H9 (cell line): ENCODE measurements at regions not wholly inside any gene's neighbourhood (a gene's known extent, or its start where the extent isn't known, plus 50 kb on each side); places are given as distances from the start of the nearest gene placed in this dataset.
"Not testable (repeated sequence)": the region's sequence is repeated elsewhere in the genome, so short reads cannot be mapped to it uniquely, and the experiment has no call there.

ENCODE experiments used
- DNase-seq: peaks from one replicate; pipeline ENCODE4 v3.0.0-alpha.2; 2017
- H2AFZ ChIP-seq: one replicate; pipeline ENCODE4 v1.6.1; 2013; ENCODE audit warnings: mild to moderate bottlenecking, low read length, control low read depth, moderate library complexity
- H2AK5ac ChIP-seq: 2 replicates; pipeline ENCODE4 v1.6.1; 2013; ENCODE audit warnings: low read length, control low read depth, mixed read lengths; ENCODE audit not compliant: insufficient read length
- H2BK120ac ChIP-seq: one replicate; pipeline ENCODE4 v1.6.1; 2013; ENCODE audit warnings: low read depth, mild to moderate bottlenecking, low read length, control low read depth, inconsistent platforms; ENCODE audit not compliant: poor library complexity, severe bottlenecking
- H2BK12ac ChIP-seq: 2 replicates; pipeline ENCODE4 v1.6.1; 2013; ENCODE audit warnings: low read length, control low read depth, mixed read lengths, low read depth; ENCODE audit not compliant: insufficient read length
- H2BK15ac ChIP-seq: 2 replicates; pipeline ENCODE4 v1.6.1; 2013; ENCODE audit warnings: low read depth, low read length, control low read depth
- H2BK20ac ChIP-seq: one replicate; pipeline ENCODE4 v1.6.1; 2013; ENCODE audit warnings: low read depth, mild to moderate bottlenecking, low read length, control low read depth, inconsistent platforms; ENCODE audit not compliant: poor library complexity, severe bottlenecking
- H2BK5ac ChIP-seq: 2 replicates; pipeline ENCODE4 v1.6.1; 2013; ENCODE audit warnings: low read length, control low read depth, mixed read lengths; ENCODE audit not compliant: insufficient read length
- H3K14ac ChIP-seq: 2 replicates; pipeline ENCODE4 v1.6.1; 2013; ENCODE audit warnings: low read length, control low read depth; ENCODE audit not compliant: insufficient read depth
- H3K18ac ChIP-seq: 2 replicates; pipeline ENCODE4 v1.6.1; 2013; ENCODE audit warnings: low read depth, mild to moderate bottlenecking, mixed read lengths, low read length, control low read depth; ENCODE audit not compliant: insufficient read length
- H3K23ac ChIP-seq: 2 replicates; pipeline ENCODE4 v1.6.1; 2013; ENCODE audit warnings: low read length, control low read depth, mixed read lengths, low read depth; ENCODE audit not compliant: insufficient read length
- H3K23me2 ChIP-seq: 2 replicates; pipeline ENCODE4 v1.6.1; 2013; ENCODE audit warnings: low read depth, mild to moderate bottlenecking, mixed read lengths, low read length, control low read depth; ENCODE audit not compliant: insufficient read length, poor library complexity, severe bottlenecking
- H3K27ac ChIP-seq: 2 replicates; pipeline ENCODE4 v1.5.1; 2013; ENCODE audit warnings: low read length, control low read depth, mixed read lengths, low read depth; ENCODE audit not compliant: insufficient read length
- H3K27me3 ChIP-seq: 2 replicates; pipeline ENCODE4 v1.6.1; 2013; ENCODE audit warnings: low read length, control low read depth, inconsistent platforms; ENCODE audit not compliant: insufficient read depth
- H3K4ac ChIP-seq: 2 replicates; pipeline ENCODE4 v1.6.1; 2013; ENCODE audit warnings: low read depth, mild to moderate bottlenecking, control low read depth, inconsistent platforms, low read length, moderate library complexity
- H3K4me1 ChIP-seq: 2 replicates; pipeline ENCODE4 v1.6.1; 2013; ENCODE audit warnings: low read length, control low read depth, inconsistent platforms; ENCODE audit not compliant: insufficient read depth
- H3K4me2 ChIP-seq: 2 replicates; pipeline ENCODE4 v1.6.1; 2013; ENCODE audit warnings: low read length, control low read depth, mixed read lengths; ENCODE audit not compliant: insufficient read length, insufficient read depth
- H3K56ac ChIP-seq: 2 replicates; pipeline ENCODE4 v1.6.1; 2013; ENCODE audit warnings: low read depth, mild to moderate bottlenecking, mixed read lengths, low read length, control low read depth; ENCODE audit not compliant: insufficient read length
- H3K79me1 ChIP-seq: 2 replicates; pipeline ENCODE4 v1.6.1; 2013; ENCODE audit warnings: low read depth, mild to moderate bottlenecking, moderate library complexity, low read length, control low read depth, inconsistent platforms; ENCODE audit not compliant: insufficient read depth, poor library complexity, severe bottlenecking
- H3K79me2 ChIP-seq: 2 replicates; pipeline ENCODE4 v1.6.1; 2013; ENCODE audit warnings: low read length, control low read depth, inconsistent platforms; ENCODE audit not compliant: insufficient read depth
- H3K9ac ChIP-seq: 2 replicates; pipeline ENCODE4 v1.6.1; 2013; ENCODE audit warnings: low read length, control low read depth, mixed read lengths; ENCODE audit not compliant: insufficient read length; ENCODE audit errors: extremely low read depth
- H3K9me3 ChIP-seq: one replicate; pipeline ENCODE4 v1.6.1; 2013; ENCODE audit warnings: low read depth, low read length, inconsistent platforms; ENCODE audit not compliant: control insufficient read depth
- H3T11ph ChIP-seq: one replicate; pipeline ENCODE4 v1.6.1; 2013; ENCODE audit warnings: mild to moderate bottlenecking, low read length, control low read depth, inconsistent platforms
- H4K20me1 ChIP-seq: one replicate; pipeline ENCODE4 v1.6.1; 2013; ENCODE audit not compliant: control insufficient read depth, insufficient read length, insufficient read depth
- H4K5ac ChIP-seq: 2 replicates; pipeline ENCODE4 v1.6.1; 2013; ENCODE audit warnings: low read depth, mild to moderate bottlenecking, mixed read lengths, low read length, control low read depth; ENCODE audit not compliant: insufficient read length
- H4K8ac ChIP-seq: replicated peaks from 2 replicates; pipeline ENCODE4 v1.6.1; 2013; ENCODE audit warnings: low read length, control low read depth, mixed read lengths, low read depth; ENCODE audit not compliant: insufficient read length
- H4K91ac ChIP-seq: 2 replicates; pipeline ENCODE4 v1.6.1; 2013; ENCODE audit warnings: low read depth, mild to moderate bottlenecking, moderate library complexity, mixed read lengths, low read length, control low read depth; ENCODE audit not compliant: insufficient read length
- H3K27ac Mint-ChIP-seq, 3 experiments: 2 replicates in 2 of 3; 3 replicates in 1 of 3; pipeline ENCODE4 v1.8.0; 2020 to 2021; ENCODE audit warnings: mixed read lengths in 3 of 3, mild to moderate bottlenecking in 1 of 3, moderate library complexity in 1 of 3
- H3K27me3 Mint-ChIP-seq: 2 replicates; pipeline ENCODE4 v1.8.0; 2021; ENCODE audit warnings: low read depth, mild to moderate bottlenecking, moderate library complexity, mixed read lengths
- H3K36me3 Mint-ChIP-seq, 3 experiments: 2 replicates in 2 of 3; 3 replicates in 1 of 3; pipeline ENCODE4 v1.8.0; 2020 to 2021; ENCODE audit warnings: low read depth in 3 of 3, mixed read lengths in 3 of 3; ENCODE audit not compliant: insufficient read depth in 1 of 3
- H3K4me1 Mint-ChIP-seq, 2 experiments: 2 replicates each; pipeline ENCODE4 v1.8.0; 2020; ENCODE audit warnings: mixed read lengths in 2 of 2
- H3K4me3 Mint-ChIP-seq, 2 experiments: 2 replicates in 1 of 2; 3 replicates in 1 of 2; pipeline ENCODE4 v1.8.0; 2020 to 2021; ENCODE audit warnings: mild to moderate bottlenecking in 2 of 2, mixed read lengths in 2 of 2, moderate library complexity in 1 of 2
- H3K9me3 Mint-ChIP-seq, 2 experiments: 2 replicates in 1 of 2; 3 replicates in 1 of 2; pipeline ENCODE4 v1.8.0; 2020; ENCODE audit warnings: mild to moderate bottlenecking in 2 of 2, mixed read lengths in 2 of 2, moderate library complexity in 1 of 2
- WGBS: extraction: QIAGEN DNeasy Blood & Tissue Kit; methylation state at CpG from one replicate; pipeline ENCODE4 v1.1.7; 2013; ENCODE audit warnings: missing lambda C conversion rate, low lambda C conversion rate, mixed read lengths; ENCODE audit not compliant: insufficient read length; ENCODE audit errors: extremely low coverage; 5-methylcytosine and 5-hydroxymethylcytosine counted together
- TF ChIP-seq, protein P1 (sequence below): fragments of 200-600 bp; sonication (generic); conservative IDR thresholded peaks from 3 replicates; pipeline ENCODE4 v1.8.0; 2021; ENCODE audit warnings: antibody characterized with exemption, mild to moderate bottlenecking

DNA sequence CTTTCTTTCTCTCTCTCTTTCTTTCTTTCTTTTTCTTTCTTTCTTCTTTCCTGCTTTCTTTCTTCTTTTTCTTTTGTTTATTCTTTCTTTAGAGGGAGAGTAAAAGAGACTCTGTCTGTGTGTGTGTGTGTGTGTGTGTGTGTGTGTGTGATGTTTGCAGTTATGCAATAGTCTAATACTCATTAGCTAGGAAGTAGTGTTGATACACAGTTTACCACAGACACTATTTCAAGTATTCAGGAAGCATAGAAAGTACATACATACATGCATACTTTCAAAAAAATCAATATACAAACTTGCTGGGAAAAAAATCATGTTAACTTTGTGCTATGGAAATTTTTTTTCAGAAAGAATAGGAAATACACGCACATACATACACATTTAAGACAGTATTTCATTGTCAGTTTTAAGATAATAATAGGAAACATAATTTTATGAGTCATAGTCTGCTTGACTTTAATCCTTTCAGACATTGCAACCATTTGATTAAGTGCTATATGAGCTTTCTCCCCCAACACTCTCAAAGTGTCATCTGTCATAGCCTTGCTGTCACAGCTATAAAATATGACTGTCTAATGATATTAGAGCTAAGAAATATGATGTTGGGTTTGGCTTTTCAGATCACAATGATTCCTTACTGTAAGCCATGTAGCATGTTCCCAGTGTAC is 74.9 kb upstream of the EPHA3 start:
- Histone ChIP-seq H2BK12ac (no peak overlapping the region), H2AFZ (no peak overlapping the region), H2BK20ac (no peak overlapping the region), H2BK120ac (no peak overlapping the region), H2AK5ac (no peak overlapping the region), H3K56ac (no peak overlapping the region), H4K91ac (no peak overlapping the region), H3K14ac (no peak overlapping the region), H4K5ac (no peak overlapping the region), H3K79me2 (no peaks in the 10 kb centered on the region), H3K27ac (no peak overlapping the region), H2BK5ac (no peak overlapping the region), H3K27me3 (no peaks in the 10 kb centered on the region), H4K20me1 (no peaks in the 10 kb centered on the region), H3K4me2 (no peak overlapping the region), H3K4me1 (no peaks in the 10 kb centered on the region), H2BK15ac (no peak overlapping the region), H3T11ph (no peak overlapping the region), H3K79me1 (no peaks in the 10 kb centered on the region), H3K9ac (no peak overlapping the region), H3K23me2 (no peaks in the 10 kb centered on the region), H3K9me3 (no peaks in the 10 kb centered on the region), H4K8ac (no peak overlapping the region), H3K18ac (no peak overlapping the region), H3K23ac (no peak overlapping the region), H3K4ac (no peak overlapping the region)
- Mint-ChIP-seq H3K4me3 (no peak overlapping the region), H3K27me3 (no peaks in the 10 kb centered on the region), H3K27ac (no peak overlapping the region), H3K9me3 (peaks cover 10 to 18% of the 10 kb centered on the region in 2 experiments), H3K36me3 (peaks cover 4 to 16% (median 8%) of the 10 kb centered on the region in 3 experiments; a peak in 5 of 7 replicates), H3K4me1 (no peaks in the 10 kb centered on the region)
- WGBS: no CpG with 5 or more reads among the region's 1 CpG
- no peak for DNase-seq
- TF ChIP-seq, protein P1, sequence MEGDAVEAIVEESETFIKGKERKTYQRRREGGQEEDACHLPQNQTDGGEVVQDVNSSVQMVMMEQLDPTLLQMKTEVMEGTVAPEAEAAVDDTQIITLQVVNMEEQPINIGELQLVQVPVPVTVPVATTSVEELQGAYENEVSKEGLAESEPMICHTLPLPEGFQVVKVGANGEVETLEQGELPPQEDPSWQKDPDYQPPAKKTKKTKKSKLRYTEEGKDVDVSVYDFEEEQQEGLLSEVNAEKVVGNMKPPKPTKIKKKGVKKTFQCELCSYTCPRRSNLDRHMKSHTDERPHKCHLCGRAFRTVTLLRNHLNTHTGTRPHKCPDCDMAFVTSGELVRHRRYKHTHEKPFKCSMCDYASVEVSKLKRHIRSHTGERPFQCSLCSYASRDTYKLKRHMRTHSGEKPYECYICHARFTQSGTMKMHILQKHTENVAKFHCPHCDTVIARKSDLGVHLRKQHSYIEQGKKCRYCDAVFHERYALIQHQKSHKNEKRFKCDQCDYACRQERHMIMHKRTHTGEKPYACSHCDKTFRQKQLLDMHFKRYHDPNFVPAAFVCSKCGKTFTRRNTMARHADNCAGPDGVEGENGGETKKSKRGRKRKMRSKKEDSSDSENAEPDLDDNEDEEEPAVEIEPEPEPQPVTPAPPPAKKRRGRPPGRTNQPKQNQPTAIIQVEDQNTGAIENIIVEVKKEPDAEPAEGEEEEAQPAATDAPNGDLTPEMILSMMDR: no peak

DNA sequence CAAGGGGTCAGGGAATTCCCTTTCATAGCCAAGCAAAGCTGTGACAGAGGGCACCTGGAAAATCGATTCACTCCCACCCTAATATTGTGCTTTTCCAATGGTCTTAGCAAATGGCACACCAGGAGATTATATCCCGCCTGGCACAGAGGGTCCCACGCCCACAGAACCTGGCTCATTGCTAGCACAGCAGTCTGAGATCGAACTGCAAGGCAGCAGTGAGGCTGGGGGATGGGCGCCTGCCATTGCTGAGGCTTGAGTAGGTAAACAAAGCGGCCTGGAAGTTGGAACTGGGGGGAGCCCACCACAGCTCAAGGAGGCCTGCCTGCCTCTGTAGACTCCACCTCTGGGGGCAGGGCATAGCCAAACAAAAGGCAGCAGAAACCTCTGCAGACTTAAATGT is 72.7 kb upstream of the EPHA3 start:
- H3K9me3 Mint-ChIP-seq: peaks cover 10 to 18% of the 10 kb centered on the region in 2 experiments
- not testable (repeated sequence) for H3K27ac Mint-ChIP-seq, H3K4ac ChIP-seq, H3K23me2 ChIP-seq, H3K27me3 Mint-ChIP-seq, H3K79me1 ChIP-seq, DNase-seq, H3K79me2 ChIP-seq, H3K4me2 ChIP-seq, H3K27ac ChIP-seq, H3K18ac ChIP-seq, H4K91ac ChIP-seq, H2AFZ ChIP-seq, H2BK120ac ChIP-seq, H4K8ac ChIP-seq, H3T11ph ChIP-seq, H3K4me1 Mint-ChIP-seq, H3K14ac ChIP-seq, H3K9ac ChIP-seq, H3K4me1 ChIP-seq, H4K5ac ChIP-seq, H3K23ac ChIP-seq, H3K9me3 ChIP-seq, H2BK5ac ChIP-seq, H3K56ac ChIP-seq, H2AK5ac ChIP-seq, H2BK15ac ChIP-seq, H3K27me3 ChIP-seq, H4K20me1 ChIP-seq, H2BK20ac ChIP-seq, H2BK12ac ChIP-seq, H3K4me3 Mint-ChIP-seq
- H3K36me3 Mint-ChIP-seq: peaks cover 4 to 16% (median 8%) of the 10 kb centered on the region in 3 experiments; a peak in 5 of 7 replicates
- no CpG with 5 or more reads among the region's 6 CpGs for WGBS
